Ovary (tissue), 3 donors: ENCODE measurements at regions not wholly inside any gene's neighbourhood (a gene's known extent, or its start where the extent isn't known, plus 50 kb on each side); places are given as distances from the start of the nearest gene placed in this dataset.

Experiments used
- CTCF ChIP-seq, 3 donors: fragments of 450-650 bp in 2 of 3; fragments of 200-600 bp in 1 of 3; IDR thresholded peaks; one replicate each; pipeline versions ENCODE4 v1.5.1 to v1.8.0; 2016 to 2022; ENCODE audit warnings: antibody characterized with exemption in 3 of 3, mild to moderate bottlenecking in 1 of 3
- EP300 ChIP-seq: sonication (generic); formaldehyde crosslinking; IDR thresholded peaks from one replicate; pipeline ENCODE4 v1.6.1; 2017; ENCODE audit warnings: antibody characterized with exemption
- POLR2A ChIP-seq: fragments of 450-650 bp; IDR thresholded peaks from one replicate; pipeline ENCODE4 v1.6.1; 2017; ENCODE audit warnings: antibody characterized with exemption, mild to moderate bottlenecking, moderate library complexity
- donor health status: DM: no; HTN: no; CAD: no.

- TF ChIP-seq POLR2A (no peak), CTCF (IDR thresholded peaks at IDR 0.05) (no peak), EP300 (no peak)
These were observed 376.5 kb downstream of the CDH11 start for GRCh38 chr16:64745258-64745930.
